Vagina (tissue), 2 donors: ENCODE measurements at regions not wholly inside any gene's neighbourhood (a gene's known extent, or its start where the extent isn't known, plus 50 kb on each side); places are given as distances from the start of the nearest gene placed in this dataset.

Source experiments
- DNase-seq, 2 donors: peaks; one replicate each; pipeline ENCODE4 v3.0.0-alpha.2; 2017; ENCODE audit errors: extremely low spot score in 2 of 2
- H3K27ac ChIP-seq: fragments of 200-600 bp; sonication (generic); one replicate; pipeline ENCODE4 v1.5.1; 2019
- H3K27me3 ChIP-seq: fragments of 200-600 bp; sonication (generic); one replicate; pipeline ENCODE4 v1.5.1; 2019
- H3K36me3 ChIP-seq, 2 donors: fragments of 200-600 bp; sonication (generic); one replicate each; pipeline ENCODE4 v1.5.1; 2017 to 2019
- H3K4me1 ChIP-seq: fragments of 200-600 bp; sonication (generic); one replicate; pipeline ENCODE4 v1.5.1; 2019
- H3K4me3 ChIP-seq, 2 donors: fragments of 200-600 bp; sonication (generic); 1 replicate in 1 of 2; 2 replicates in 1 of 2; pipeline ENCODE4 v1.5.1; 2016 to 2019
- H3K9me3 ChIP-seq: fragments of 200-600 bp; sonication (generic); one replicate; pipeline ENCODE4 v1.5.1; 2019
- CTCF ChIP-seq, 3 experiments: fragments of 450-650 bp in 2 of 3; fragments of 200-600 bp in 1 of 3; sonication (generic) in 1 of 3; IDR thresholded peaks; one replicate each; pipeline ENCODE4 v1.5.1; 2017 to 2019; ENCODE audit warnings: antibody characterized with exemption in 3 of 3, mild to moderate bottlenecking in 2 of 3, moderate library complexity in 2 of 3
- POLR2A ChIP-seq, 2 donors: fragments of 450-650 bp; IDR thresholded peaks; one replicate each; pipeline ENCODE4 v1.6.1; 2017; ENCODE audit warnings: antibody characterized with exemption in 2 of 2, mild to moderate bottlenecking in 2 of 2, moderate library complexity in 2 of 2
- POLR2AphosphoS5 ChIP-seq, 2 donors: sonication (generic); formaldehyde crosslinking; IDR thresholded peaks; one replicate each; pipeline ENCODE4 v1.9.0; 2017; ENCODE audit warnings: antibody characterized with exemption in 2 of 2, mild to moderate bottlenecking in 2 of 2, low read depth in 1 of 2; ENCODE audit not compliant: insufficient read depth in 1 of 2
- intact Hi-C: fragments of 100-400 bp; cut with DNase I; formaldehyde crosslinking; loops from one replicate; pipeline ENCODE4 v1.15.1; 2023

GRCh38 chr1:201718346-201719202 lies 110.4 kb upstream of the IPO9 start:
- TF ChIP-seq POLR2AphosphoS5 (IDR thresholded peaks at IDR 0.05; ENCODE audit: insufficient read depth in 1 of 2, low read depth in 1 of 2): no peak
- TF ChIP-seq POLR2A (IDR thresholded peaks at IDR 0.05): no peak
- TF ChIP-seq CTCF (IDR thresholded peaks at IDR 0.05): no peak
- Histone ChIP-seq H3K4me1 (peaks cover 88% of the 10 kb centered on the region), H3K27ac (peak overlapping the region; percentile 95), H3K9me3 (no peaks in the 10 kb centered on the region), H3K27me3 (no peaks in the 10 kb centered on the region), H3K36me3 (no peaks in the 10 kb centered on the region), H3K4me3 (no peak overlapping the region)
- intact Hi-C loops: no loop called here
- DNase-seq: no peak

- no peaks in the 10 kb centered on the region for H3K36me3 ChIP-seq
- H3K9me3 ChIP-seq: no peaks in the 10 kb centered on the region
- no peak for TF ChIP-seq CTCF (IDR thresholded peaks at IDR 0.05)
- peak; percentile 86 to 90 for TF ChIP-seq POLR2AphosphoS5 (IDR thresholded peaks at IDR 0.05; ENCODE audit: insufficient read depth in 1 of 2, low read depth in 1 of 2)
- TF ChIP-seq POLR2A (IDR thresholded peaks at IDR 0.05): peak in 1 of 2 donors; percentile 16
- intact Hi-C loops: no loop called here
- peak in 1 of 2 donors; percentile 95 for DNase-seq
- H3K4me1 ChIP-seq: peaks cover 86% of the 10 kb centered on the region
- H3K27me3 ChIP-seq: no peaks in the 10 kb centered on the region
- H3K27ac ChIP-seq: peak overlapping the region; percentile 95
- H3K4me3 ChIP-seq: no peak overlapping the region
Measured at GRCh38 chr1:201719812-201720521, 109.0 kb upstream of the IPO9 start.

- TF ChIP-seq POLR2AphosphoS5 (IDR thresholded peaks at IDR 0.05; ENCODE audit: insufficient read depth in 1 of 2, low read depth in 1 of 2) (no peak), POLR2A (IDR thresholded peaks at IDR 0.05) (no peak), CTCF (IDR thresholded peaks at IDR 0.05) (no peak)
- no peak for DNase-seq
- Histone ChIP-seq H3K9me3 (no peaks in the 10 kb centered on the region), H3K27me3 (no peaks in the 10 kb centered on the region), H3K4me1 (peaks cover 86% of the 10 kb centered on the region), H3K27ac (peak overlapping the region; percentile 95), H3K36me3 (no peaks in the 10 kb centered on the region), H3K4me3 (no peak overlapping the region)
- intact Hi-C loops: no loop called here
Measured at GRCh38 chr1:201720522-201720844, 108.5 kb upstream of the IPO9 start.

DNA sequence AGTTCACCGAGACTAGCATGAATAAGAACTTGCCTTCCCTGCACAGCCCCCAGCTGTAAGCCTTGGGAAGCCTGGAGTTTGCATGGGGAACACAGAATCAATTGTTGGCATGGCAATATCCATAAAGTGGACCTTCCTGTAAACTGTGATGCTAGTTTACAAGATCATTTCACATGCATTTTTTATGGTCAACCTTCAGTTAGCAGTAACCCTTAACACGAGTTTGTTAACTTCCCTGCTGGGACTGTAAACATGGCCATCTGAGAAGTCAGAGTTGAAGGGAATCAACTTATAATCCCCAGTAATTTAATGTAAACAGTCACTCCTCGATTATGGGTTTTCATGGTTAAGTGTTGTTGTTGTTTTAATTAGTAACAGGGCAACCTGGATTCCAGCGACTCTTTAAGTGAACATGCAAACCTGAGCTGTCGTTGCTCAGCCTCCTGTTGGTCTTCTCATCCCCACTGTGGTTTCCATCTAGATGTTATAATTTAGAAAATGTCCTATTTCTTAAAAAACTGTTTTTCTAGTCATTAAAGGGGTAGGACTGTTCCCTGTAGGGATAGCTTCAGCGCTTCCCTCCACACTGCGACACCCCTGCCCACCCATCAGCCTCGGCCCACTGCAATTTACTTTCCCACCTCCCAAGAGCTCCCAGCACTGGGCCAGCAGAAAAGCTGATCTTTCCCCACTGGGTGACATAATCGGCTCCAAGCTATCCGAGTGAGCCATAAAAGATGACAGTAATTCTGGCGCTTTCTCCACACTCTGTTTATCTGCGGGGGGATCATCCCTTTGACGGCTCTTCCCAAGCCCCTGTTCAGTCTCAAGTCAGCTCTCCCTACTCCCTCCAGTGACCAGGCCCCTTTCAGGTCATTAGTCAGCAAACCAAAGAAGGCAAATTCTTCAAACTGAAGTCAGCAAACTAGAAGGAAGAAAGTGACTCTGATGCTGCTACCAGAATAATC lies 107.6 kb upstream of the IPO9 start:
- intact Hi-C loops: no loop called here
- Histone ChIP-seq H3K4me3 (no peak overlapping the region), H3K27me3 (no peaks in the 10 kb centered on the region), H3K36me3 (no peaks in the 10 kb centered on the region), H3K9me3 (no peaks in the 10 kb centered on the region), H3K27ac (peak overlapping the region; percentile 95), H3K4me1 (peaks cover 78% of the 10 kb centered on the region)
- TF ChIP-seq POLR2A (IDR thresholded peaks at IDR 0.05) (no peak), POLR2AphosphoS5 (IDR thresholded peaks at IDR 0.05; ENCODE audit: insufficient read depth in 1 of 2, low read depth in 1 of 2) (peak in 1 of 2 donors; percentile 33)
- no peak for DNase-seq
